CMK (cell line): ENCODE measurements at regions not wholly inside any gene's neighbourhood (a gene's known extent, or its start where the extent isn't known, plus 50 kb on each side); places are given as distances from the start of the nearest gene placed in this dataset.

Experiments used
- DNase-seq: peaks from one replicate; pipeline ENCODE4 v3.0.0-alpha.2; 2010; ENCODE audit warnings: low read depth

- no peak for DNase-seq
Observed at GRCh38 chr15:97703400-97703799, 257.1 kb upstream of the ARRDC4 start.

GRCh38 chr15:97706059-97706458, 254.4 kb upstream of the ARRDC4 start:
- DNase-seq, result no peak

DNA sequence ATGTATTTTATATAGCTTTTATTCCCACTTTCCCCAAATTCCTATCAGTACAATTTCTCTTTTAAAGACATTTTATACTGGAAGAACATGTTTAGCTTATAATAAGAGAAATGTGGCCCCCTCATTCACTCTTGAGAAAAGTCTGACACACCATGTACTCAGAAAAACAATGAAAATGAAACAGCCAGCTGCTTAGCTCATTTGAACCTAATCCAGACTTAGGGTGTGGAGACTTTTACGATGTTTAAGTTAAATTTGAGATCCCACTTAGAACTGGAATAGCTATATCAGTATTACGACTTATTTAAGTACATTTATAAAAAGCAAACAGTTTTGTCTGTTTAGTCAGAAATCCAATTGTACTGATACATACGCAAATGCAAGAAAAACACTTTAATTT, 252.3 kb upstream of the ARRDC4 start:
- DNase-seq, result no peak

- no peak for DNase-seq
Observed at GRCh38 chr15:97712530-97712929, 248.0 kb upstream of the ARRDC4 start.

- DNase-seq, result no peak
Observed at GRCh38 chr15:97717806-97718205, 242.7 kb upstream of the ARRDC4 start.

- DNase-seq, result no peak
Observed at GRCh38 chr15:97718509-97718908, 242.0 kb upstream of the ARRDC4 start.

DNA sequence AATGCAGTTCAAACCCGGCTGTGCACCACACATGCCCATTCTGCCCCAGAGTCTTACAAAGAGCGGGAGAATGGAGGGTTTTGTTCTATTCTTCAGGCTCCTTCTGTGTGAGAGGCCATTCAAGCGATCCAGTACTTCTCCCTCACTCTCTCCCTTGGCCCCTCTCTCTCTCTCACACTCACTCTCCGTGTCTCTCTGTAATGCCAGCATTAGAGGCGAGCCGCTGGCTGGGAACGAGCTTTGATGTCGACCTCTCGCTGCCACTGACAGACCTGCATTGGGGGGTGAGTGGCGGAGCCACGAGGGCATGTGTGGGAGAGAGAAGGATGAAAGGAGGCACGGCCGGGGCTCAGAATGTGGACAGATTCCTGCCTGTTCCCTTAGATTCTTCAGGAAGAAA, 231.7 kb upstream of the ARRDC4 start:
- no peak for DNase-seq

GRCh38 chr15:97729270-97729669, 231.2 kb upstream of the ARRDC4 start:
- DNase-seq, result no peak

DNA sequence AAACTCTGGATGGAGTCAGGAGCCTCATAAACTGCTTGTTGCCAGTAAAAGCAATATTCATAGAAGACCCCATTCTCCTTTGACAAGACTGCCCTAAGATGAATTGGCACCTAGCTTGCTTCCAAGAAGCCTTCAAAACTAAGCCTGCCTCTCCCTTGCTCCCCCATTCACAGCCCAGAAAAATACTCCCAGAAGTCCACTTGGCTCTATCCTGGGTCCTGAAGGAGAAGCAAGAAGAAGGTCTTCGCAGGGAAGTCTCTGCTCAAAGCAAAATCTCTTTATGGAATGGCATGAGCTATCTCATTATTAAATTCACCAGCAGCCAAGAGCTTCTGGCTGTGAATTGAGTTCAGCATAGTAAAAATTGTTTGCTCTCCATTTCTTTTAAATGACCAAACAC, 230.2 kb upstream of the ARRDC4 start:
- no peak for DNase-seq

GRCh38 chr15:97731859-97732258, 228.6 kb upstream of the ARRDC4 start:
- DNase-seq, result no peak

DNA sequence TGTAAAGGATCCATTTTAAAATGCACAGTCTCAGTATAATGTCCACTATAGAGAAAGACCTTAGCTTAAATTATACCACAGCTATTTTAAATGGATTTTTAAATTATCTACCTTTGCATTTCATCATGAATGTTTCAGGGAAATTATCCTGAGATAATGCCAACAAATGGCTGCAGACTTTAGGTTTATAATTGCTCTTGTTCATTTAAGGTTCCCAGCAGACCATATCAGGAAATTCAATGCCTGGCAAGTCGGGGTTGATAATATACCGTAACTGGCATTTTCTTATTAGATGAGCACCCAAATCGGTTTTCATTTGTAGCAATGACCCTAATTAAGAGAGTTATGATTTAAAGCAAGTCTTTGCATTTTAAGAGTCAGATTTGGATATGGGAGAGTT, 227.1 kb upstream of the ARRDC4 start:
- DNase-seq, result no peak

DNA sequence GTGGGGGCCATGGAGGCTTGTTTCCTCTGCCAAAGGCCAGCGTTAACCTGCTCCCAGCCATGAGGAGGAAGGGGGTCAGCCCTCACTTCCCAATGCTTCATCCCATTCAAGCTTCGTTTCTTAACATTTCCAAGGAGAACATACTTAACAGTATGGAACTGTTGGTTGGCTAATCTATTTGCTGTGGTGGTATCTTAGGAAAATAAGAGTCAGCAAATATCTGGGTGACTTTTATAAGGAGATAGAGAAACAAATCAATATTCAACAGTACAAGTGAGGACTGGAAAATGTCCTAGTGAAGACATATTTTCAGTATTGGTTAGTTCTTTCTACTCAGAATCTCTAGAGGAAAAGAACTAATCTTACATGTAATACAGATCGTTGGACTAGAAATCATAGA, 223.8 kb upstream of the ARRDC4 start:
- no peak for DNase-seq

DNA sequence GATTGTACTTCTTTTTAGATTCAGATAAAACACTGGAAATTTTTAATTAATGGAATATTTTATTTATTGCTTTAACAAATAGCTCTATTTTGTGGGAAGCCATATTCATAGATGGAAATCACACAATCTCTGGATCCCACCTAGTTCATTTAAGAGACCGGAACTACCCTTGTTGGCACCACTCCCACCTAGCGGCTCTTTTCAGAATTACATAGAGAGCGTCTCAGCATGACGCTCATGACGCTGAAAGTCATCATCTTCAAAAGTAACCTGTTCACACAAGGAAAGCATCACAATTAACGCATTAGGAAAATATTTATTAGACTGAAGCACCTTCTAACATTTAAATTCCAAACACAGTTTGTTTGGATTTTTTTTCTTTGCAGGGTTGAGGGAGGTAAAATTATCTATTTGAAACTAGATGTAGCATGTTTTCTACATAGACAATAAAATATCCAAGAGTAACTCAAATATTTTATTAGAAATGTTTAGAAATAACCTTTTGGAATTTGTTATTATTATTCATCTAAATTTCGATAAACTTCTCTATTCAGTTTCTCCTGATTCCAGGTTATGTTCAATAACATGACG, 214.9 kb upstream of the ARRDC4 start:
- peak; percentile 18 for DNase-seq

- DNase-seq, result no peak
Observed at GRCh38 chr15:97747342-97747741, 213.2 kb upstream of the ARRDC4 start.

- DNase-seq, result no peak
Observed at GRCh38 chr15:97748576-97748975, 211.9 kb upstream of the ARRDC4 start.

- DNase-seq, result no peak
Observed at GRCh38 chr15:97750060-97750459, 210.4 kb upstream of the ARRDC4 start.

- no peak for DNase-seq
Observed at GRCh38 chr15:97755726-97756125, 204.8 kb upstream of the ARRDC4 start.

DNA sequence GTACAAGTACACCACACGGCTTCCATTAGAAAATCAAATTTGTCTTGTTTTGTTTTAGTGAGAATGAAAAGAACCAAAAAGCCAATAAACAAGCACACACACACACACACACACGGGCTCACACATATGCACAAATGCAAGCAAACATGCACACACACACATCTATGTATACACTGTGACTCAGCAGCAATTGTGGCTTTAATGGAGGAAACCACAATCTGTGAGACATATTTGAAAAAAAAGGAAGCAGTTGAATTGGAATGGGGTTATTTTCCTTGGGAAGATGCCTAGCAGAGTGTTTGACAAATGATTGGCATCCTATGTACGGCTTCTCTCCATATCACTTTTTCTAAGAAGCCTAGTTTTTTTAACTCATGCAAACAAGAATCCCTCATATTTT, 201.1 kb upstream of the ARRDC4 start:
- peak; percentile 46 for DNase-seq

DNA sequence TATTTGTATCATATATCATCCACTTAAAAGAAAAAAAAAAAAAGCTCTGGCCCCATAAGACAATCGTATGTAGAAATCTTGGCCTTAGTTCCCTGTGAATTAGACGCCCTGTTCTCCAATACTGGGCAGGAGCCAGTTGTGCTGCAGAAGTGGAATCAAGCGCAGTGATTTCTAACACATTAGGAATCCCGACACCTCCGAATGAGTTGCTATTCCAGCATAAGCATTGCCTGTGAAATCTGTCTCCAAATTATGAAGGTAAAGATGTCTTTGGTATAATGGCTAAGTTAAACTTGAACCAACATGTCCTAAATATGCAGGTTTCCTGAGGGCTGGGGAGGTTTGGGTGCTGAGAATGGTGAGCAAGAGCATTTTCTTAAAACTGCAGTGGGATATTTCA, 199.4 kb upstream of the ARRDC4 start:
- DNase-seq, result no peak

DNA sequence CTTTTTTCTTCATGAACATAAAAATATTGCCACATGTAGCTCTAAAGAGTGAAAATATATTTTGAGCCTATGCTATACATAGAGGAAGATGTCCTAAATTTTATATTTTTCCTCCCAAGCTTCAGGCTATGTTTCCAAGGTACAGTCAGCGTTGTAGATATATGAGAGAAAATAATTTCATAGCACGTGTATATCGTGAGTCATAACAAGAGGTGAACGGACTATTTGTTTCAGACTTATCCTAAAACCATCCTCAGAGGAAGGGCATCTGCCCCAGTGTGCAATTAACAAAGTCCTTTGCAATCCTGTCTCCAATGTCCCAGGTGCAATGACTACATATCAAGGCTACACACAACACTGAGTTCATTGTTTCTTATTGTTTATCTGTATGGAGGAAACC, 177.3 kb upstream of the ARRDC4 start:
- DNase-seq, result no peak

- DNase-seq, result no peak
Observed at GRCh38 chr15:97786741-97787140, 173.8 kb upstream of the ARRDC4 start.

GRCh38 chr15:97790180-97790579, 170.3 kb upstream of the ARRDC4 start:
- DNase-seq, result no peak

GRCh38 chr15:97791824-97792792, 168.4 kb upstream of the ARRDC4 start:
- DNase-seq, result no peak

GRCh38 chr15:97804950-97805349, 155.6 kb upstream of the ARRDC4 start:
- DNase-seq, result no peak
